Subcutaneous abdominal adipose tissue (tissue), 5 donors: ENCODE measurements at regions not wholly inside any gene's neighbourhood (a gene's known extent, or its start where the extent isn't known, plus 50 kb on each side); places are given as distances from the start of the nearest gene placed in this dataset.

Source experiments
- H3K27ac ChIP-seq: one replicate; pipeline ENCODE4 v1.7.0; 2013; ENCODE audit warnings: low read depth, mild to moderate bottlenecking, inconsistent platforms, low read length, moderate library complexity
- H3K27me3 ChIP-seq, 5 donors: one replicate each; pipeline ENCODE4 v1.7.0; 2013; ENCODE audit warnings: low read length in 5 of 5, inconsistent platforms in 1 of 5; ENCODE audit not compliant: control insufficient read depth in 5 of 5, insufficient read depth in 4 of 5
- H3K36me3 ChIP-seq, 5 donors: one replicate each; pipeline ENCODE4 v1.7.0; 2013; ENCODE audit warnings: low read length in 5 of 5; ENCODE audit not compliant: control insufficient read depth in 5 of 5, insufficient read depth in 5 of 5
- H3K4me1 ChIP-seq, 5 donors: one replicate each; pipeline ENCODE4 v1.7.0; 2013; ENCODE audit warnings: low read length in 5 of 5, mild to moderate bottlenecking in 3 of 5, moderate library complexity in 1 of 5; ENCODE audit not compliant: control insufficient read depth in 5 of 5, insufficient read depth in 5 of 5
- H3K4me3 ChIP-seq, 5 donors: one replicate each; pipeline ENCODE4 v1.7.0; 2013; ENCODE audit warnings: low read length in 5 of 5, low read depth in 1 of 5
- H3K9ac ChIP-seq, 5 donors: one replicate each; pipeline ENCODE4 v1.7.0; 2013; ENCODE audit warnings: low read length in 5 of 5, mild to moderate bottlenecking in 4 of 5, moderate library complexity in 3 of 5
- H3K9me3 ChIP-seq, 5 donors: one replicate each; pipeline ENCODE4 v1.7.0; 2013; ENCODE audit warnings: low read length in 5 of 5; ENCODE audit not compliant: control insufficient read depth in 5 of 5
- donor health status: healthy.
- donor health status: healthy.
- donor health status: healthy.
- donor health status: healthy.
- donor health status: healthy.

DNA sequence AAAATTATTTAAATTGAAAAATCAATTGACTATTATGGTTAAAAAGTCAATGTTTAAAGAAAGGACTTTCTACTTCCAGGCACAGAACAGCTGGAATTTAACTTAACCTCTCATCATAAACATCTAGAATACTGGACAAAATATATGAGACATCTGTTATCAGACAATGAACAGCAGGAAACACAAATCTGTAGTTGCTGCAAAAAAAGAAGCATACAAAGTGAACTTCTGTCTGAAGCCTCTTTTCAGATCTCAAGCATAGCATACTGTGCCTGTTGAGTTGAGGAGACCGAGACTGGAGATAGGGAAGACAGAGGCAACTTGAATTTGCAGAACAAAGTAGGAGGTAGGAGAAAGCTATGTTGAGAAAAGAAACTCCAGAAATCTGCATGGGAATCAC, 140.0 kb upstream of the CBLB start:
- Histone ChIP-seq H3K27ac (no peak overlapping the region), H3K27me3 (no peaks in the 10 kb centered on the region), H3K9me3 (no peaks in the 10 kb centered on the region), H3K9ac (no peak overlapping the region), H3K36me3 (no peaks in the 10 kb centered on the region), H3K4me1 (peaks cover 0 to 10% (median 0%) of the 10 kb centered on the region in 5 donors), H3K4me3 (no peak overlapping the region)

DNA sequence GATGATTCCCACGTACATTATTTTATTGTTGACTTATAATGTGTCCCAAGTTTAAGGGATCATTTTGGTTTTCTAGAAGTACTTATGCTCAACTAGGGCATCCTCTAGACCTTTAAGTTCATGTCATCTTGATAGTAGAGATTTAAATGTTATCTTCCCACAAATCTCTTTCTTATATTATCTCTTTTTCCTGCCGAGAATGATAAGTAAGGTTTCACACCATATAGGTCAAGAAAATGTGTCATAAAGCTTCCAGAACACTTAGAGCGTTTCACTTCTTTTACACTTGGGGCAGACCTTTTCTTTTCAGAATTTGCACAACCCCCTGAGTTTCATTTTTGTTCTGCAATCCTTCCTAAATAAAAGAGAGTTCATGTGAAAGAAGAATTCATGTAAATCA, 142.0 kb upstream of the CBLB start:
- Histone ChIP-seq H3K27ac (no peak overlapping the region), H3K4me1 (peaks cover 0 to 7% (median 0%) of the 10 kb centered on the region in 5 donors), H3K36me3 (no peaks in the 10 kb centered on the region), H3K4me3 (no peak overlapping the region), H3K9me3 (no peaks in the 10 kb centered on the region), H3K9ac (no peak overlapping the region), H3K27me3 (no peaks in the 10 kb centered on the region)

DNA sequence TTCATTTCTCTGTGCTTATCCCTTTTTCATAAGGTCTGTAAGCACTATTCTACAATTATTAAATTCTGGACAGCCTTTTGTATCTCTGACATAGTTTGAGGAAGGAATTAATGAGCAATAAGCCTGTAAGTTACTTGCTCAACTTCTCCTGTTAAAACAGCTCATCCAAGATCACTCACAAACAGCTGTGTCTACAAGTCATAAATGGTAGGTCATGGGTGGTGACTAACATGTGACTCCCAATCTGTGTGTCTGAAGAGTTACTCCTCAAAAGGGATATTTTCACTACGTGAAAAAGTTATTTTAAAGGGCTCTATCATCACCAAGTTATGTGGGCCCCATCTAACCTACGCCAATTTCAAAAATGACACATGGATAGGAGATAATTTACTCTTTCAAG, 145.2 kb upstream of the CBLB start:
- H3K36me3 ChIP-seq = no peaks in the 10 kb centered on the region
- no peak overlapping the region for H3K4me3 ChIP-seq
- H3K27me3 ChIP-seq = no peaks in the 10 kb centered on the region
- peaks cover 0 to 7% (median 0%) of the 10 kb centered on the region in 5 donors for H3K4me1 ChIP-seq
- no peaks in the 10 kb centered on the region for H3K9me3 ChIP-seq
- no peak overlapping the region for H3K9ac ChIP-seq
- no peak overlapping the region for H3K27ac ChIP-seq

DNA sequence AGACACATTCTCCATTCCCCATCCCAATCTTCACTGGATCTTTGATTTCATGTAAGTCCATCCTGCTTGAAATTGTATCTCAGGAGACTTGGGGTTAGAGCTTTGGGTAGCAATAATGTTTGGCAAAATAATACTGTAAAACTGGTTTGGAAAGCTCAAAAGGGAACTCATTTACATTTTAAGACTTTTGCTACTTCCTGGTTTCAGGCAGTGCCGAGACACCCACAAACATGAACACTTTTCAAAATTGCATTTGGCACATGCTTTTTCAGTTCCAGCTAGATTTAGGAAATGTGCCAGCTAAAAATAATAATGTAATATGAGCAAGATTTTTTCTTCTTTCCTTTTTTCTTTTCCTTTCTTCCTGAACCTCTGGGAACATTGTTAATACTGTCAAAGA, 145.7 kb upstream of the CBLB start:
- Histone ChIP-seq H3K4me3 (no peak overlapping the region), H3K27me3 (no peaks in the 10 kb centered on the region), H3K4me1 (peaks cover 0 to 7% (median 0%) of the 10 kb centered on the region in 5 donors), H3K9ac (no peak overlapping the region), H3K36me3 (no peaks in the 10 kb centered on the region), H3K9me3 (no peaks in the 10 kb centered on the region), H3K27ac (no peak overlapping the region)

DNA sequence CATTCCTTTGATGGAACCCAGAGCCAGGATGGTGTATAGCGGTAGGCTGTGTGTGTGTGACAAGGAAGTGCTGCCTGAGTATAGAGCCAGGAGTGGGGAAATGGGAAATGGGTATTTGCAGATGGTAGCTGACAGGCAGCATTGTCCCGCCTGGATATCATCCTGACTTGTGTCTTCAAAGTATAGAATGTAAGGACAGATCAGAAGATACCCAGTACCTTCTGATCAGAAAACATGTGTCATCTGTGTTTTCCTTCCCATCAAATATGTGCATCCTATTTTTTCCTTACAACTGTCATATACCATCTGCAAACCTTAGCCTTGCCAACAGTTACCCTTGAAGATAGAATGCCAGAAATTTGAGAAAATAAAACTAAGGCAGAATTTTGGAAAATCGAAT, 146.2 kb upstream of the CBLB start:
- no peaks in the 10 kb centered on the region for H3K36me3 ChIP-seq
- peaks cover 0 to 7% (median 0%) of the 10 kb centered on the region in 5 donors for H3K4me1 ChIP-seq
- H3K9ac ChIP-seq = no peak overlapping the region
- no peaks in the 10 kb centered on the region for H3K9me3 ChIP-seq
- no peak overlapping the region for H3K4me3 ChIP-seq
- H3K27ac ChIP-seq = no peak overlapping the region
- no peaks in the 10 kb centered on the region for H3K27me3 ChIP-seq

DNA sequence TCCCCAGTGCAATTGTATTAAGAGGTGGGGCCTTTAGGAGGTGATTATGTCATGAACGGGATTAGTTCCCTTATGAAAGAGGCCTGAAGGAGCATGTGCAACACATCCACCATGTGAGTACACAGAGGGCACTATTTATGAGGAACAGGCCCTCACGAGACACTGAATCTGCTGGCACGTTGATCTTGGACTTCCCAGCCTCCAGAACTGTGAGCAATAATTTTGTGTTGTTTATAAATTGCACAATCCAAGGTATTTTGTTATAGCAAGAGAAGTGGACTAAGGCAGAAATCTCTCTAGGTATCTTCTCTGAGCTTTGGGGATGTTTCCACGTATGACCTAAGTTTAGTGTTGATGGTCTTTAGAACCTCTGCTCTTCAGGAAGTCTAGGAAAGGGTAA, 149.3 kb upstream of the CBLB start:
- H3K27me3 ChIP-seq = no peaks in the 10 kb centered on the region
- peaks cover 0 to 7% (median 0%) of the 10 kb centered on the region in 5 donors for H3K4me1 ChIP-seq
- H3K27ac ChIP-seq = no peak overlapping the region
- no peak overlapping the region for H3K4me3 ChIP-seq
- no peaks in the 10 kb centered on the region for H3K9me3 ChIP-seq
- H3K9ac ChIP-seq = no peak overlapping the region
- no peaks in the 10 kb centered on the region for H3K36me3 ChIP-seq

DNA sequence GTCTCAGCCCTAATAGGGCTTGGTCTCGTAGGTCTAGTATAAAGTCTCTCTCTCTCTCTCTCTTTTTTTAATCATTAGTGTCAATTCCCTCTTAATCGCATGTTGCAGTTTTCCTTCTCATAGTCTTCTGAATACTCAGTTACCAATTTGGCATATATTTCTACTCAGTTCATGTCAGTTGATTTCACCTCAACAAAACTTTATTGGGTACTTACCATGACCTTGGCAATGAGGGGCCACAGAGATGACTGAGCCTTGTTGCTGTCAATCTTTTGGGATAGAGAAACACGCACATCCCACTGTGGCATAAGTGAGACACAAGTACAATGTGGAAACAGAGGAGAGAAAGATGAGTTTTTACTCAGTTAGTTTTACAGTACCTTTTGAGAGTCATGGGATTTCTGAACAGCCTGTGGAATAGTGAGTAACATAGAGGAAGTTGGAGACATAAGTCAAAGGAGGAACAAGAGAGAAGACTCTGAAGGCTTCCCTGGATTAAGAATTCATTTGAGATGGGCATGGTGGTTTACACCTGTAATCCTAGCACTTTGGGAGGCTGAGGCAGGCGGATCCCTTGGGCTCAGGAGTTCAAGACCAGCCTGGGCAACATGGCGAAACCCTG, 150.2 kb upstream of the CBLB start:
- Histone ChIP-seq H3K9ac (no peak overlapping the region), H3K27ac (no peak overlapping the region), H3K27me3 (no peaks in the 10 kb centered on the region), H3K4me1 (peaks cover 0 to 7% (median 0%) of the 10 kb centered on the region in 5 donors), H3K9me3 (no peaks in the 10 kb centered on the region), H3K36me3 (no peaks in the 10 kb centered on the region), H3K4me3 (no peak overlapping the region)

DNA sequence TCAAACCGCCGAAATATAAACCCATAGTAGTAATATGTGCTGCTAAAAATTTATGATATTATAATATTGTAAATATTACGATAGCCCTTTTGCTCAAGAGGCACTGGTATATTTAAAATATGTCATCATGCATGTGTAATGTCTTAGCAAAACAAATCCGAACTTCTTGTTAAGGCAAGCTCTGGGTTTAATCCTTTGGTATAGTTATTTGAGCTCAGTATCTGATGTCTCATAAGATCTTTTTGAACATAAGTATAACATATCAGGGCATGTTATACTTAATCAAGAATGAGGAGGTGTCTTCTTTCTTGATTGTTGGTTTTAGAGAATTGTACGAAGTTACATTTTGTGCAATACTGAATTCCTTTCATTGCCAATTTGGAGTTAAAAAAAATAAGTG, 154.1 kb upstream of the CBLB start:
- Histone ChIP-seq H3K36me3 (no peaks in the 10 kb centered on the region), H3K27me3 (no peaks in the 10 kb centered on the region), H3K4me3 (no peak overlapping the region), H3K27ac (no peak overlapping the region), H3K9me3 (no peaks in the 10 kb centered on the region), H3K9ac (no peak overlapping the region), H3K4me1 (no peaks in the 10 kb centered on the region)

DNA sequence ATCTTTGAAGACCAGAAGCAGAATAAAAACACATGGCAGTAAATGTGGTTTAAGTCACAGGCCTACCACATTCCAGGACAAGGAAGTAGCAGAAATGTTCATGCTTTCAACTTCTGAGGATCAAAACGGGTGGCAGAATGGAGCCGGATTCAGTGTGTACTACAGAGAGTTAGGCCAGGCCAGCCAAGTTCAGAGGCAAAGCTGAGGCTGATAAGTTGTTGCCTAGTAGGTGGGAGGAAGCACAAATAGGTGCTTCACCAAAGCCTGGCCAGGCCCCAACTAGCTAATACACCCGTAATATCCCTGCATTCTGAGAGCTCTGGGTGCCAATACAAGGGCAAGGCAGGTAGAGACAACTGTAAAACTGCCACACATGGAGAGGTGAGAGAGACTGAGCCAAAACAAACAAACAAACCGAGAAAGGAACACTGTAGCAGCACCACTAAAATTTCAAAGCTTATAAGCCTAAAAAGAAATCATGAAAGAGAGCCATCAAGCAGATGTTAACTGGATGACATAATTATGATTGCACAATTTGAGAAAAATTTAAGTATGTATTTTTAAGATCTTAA, 156.4 kb upstream of the CBLB start:
- Histone ChIP-seq H3K4me3 (no peak overlapping the region), H3K4me1 (no peaks in the 10 kb centered on the region), H3K36me3 (no peaks in the 10 kb centered on the region), H3K9ac (no peak overlapping the region), H3K9me3 (no peaks in the 10 kb centered on the region), H3K27me3 (no peaks in the 10 kb centered on the region), H3K27ac (peak overlapping the region; percentile 6)

DNA sequence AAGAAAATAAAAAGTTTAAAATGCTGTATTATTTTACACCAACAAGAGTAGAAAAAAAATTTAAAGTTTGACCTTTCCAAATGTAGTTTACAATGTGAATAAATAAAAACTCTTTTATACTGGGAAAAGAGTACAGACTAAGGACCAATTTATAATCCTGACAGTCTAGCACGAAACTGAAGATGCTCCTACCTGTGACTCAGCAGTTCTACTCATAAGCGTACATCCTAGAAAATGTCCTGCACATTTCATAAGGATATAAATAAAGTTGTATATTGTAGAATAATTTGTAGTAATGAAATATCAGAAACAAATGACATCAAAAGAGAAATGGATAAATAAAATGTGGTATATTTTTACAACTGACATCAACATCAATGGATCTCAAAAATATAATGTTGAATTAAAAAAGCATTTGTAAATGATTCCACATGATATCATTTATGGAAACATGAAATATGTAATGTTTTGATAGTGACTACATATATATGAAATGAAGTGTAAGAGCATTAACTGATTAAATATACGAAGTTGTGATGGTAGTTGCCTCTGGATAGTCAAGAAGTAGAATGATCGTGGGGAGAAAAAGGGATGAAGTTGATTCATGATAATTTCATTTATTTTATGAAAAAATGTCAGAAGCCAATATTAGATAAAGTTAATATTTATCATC, 161.3 kb upstream of the CBLB start:
- H3K9me3 ChIP-seq = no peaks in the 10 kb centered on the region
- no peak overlapping the region for H3K4me3 ChIP-seq
- no peak overlapping the region for H3K9ac ChIP-seq
- no peaks in the 10 kb centered on the region for H3K27me3 ChIP-seq
- H3K27ac ChIP-seq = no peak overlapping the region
- H3K36me3 ChIP-seq = no peaks in the 10 kb centered on the region
- no peaks in the 10 kb centered on the region for H3K4me1 ChIP-seq
